ENCODE measurements at regions not wholly inside any gene's neighbourhood (a gene's known extent, or its start where the extent isn't known, plus 50 kb on each side); places are given as distances from the start of the nearest gene placed in this dataset.

- FAIRE-seq, result no peak
Observed at GRCh38 chr5:157924490-157924889, 65.5 kb upstream of the CLINT1 start.

GRCh38 chr5:157923765-157924164, 64.8 kb upstream of the CLINT1 start:
- no peak for FAIRE-seq

DNA sequence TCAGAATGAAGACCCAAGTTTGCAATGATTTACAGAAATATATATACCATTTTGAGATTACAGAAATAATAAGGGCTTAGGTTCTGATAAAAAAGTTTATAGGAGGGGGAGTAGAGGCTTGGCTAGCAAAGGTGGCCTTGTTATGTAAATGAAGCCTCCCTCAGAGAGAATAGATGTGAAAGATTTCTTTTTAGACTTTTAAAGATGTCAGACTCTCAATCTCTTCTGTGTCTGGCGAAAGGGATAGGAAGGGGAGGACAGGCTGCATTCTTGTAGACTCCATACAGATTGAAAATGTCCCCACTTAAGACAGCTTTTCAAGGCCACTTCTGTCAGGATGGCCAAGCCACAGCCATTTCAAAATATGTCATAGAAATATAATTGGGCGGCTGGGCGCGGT, 63.1 kb upstream of the CLINT1 start:
- FAIRE-seq, result no peak

GRCh38 chr5:157920828-157921170, 61.9 kb upstream of the CLINT1 start:
- no peak for FAIRE-seq

GRCh38 chr5:157918811-157919742, 60.1 kb upstream of the CLINT1 start:
- FAIRE-seq, result no peak

GRCh38 chr5:157917899-157918809, 59.2 kb upstream of the CLINT1 start:
- no peak for FAIRE-seq

DNA sequence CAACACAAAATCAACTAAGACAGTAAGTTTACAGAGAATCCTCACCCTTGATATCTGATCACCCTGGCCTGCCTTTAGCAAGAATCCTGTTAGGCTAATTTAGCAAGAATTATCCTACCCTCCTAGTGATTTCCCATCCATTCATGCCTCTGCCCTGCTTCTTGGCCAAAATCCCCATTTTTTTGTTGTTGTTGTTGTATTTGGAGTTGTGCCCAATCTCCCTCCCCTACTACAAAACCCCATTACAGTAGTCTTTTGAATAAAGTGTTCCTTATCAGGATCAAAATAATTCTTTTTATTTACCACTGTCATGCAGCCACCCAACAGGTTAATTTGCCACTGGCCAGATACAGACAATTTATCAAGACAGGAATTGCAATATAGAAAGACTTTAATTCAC, 58.5 kb upstream of the CLINT1 start:
- FAIRE-seq, result no peak

DNA sequence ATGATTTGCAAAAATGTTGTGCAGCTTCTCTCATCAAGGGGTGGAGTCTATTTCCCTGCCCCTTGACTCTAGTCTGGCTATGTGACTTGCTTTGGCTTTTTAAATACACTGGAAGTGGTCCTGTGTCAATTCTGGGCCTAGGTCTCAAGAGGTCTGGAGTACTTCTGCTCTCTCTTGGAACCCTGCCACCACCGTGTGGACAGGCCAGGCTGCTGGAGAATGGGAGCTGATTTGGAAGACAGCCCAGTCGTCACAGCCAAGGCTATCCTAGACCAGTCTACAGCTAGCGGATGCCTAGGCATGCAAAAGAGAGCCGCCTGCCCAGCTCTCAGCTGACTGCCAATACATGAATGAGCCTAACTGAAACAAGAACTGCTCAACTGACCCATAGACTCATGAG, 56.7 kb upstream of the CLINT1 start:
- FAIRE-seq, result no peak

DNA sequence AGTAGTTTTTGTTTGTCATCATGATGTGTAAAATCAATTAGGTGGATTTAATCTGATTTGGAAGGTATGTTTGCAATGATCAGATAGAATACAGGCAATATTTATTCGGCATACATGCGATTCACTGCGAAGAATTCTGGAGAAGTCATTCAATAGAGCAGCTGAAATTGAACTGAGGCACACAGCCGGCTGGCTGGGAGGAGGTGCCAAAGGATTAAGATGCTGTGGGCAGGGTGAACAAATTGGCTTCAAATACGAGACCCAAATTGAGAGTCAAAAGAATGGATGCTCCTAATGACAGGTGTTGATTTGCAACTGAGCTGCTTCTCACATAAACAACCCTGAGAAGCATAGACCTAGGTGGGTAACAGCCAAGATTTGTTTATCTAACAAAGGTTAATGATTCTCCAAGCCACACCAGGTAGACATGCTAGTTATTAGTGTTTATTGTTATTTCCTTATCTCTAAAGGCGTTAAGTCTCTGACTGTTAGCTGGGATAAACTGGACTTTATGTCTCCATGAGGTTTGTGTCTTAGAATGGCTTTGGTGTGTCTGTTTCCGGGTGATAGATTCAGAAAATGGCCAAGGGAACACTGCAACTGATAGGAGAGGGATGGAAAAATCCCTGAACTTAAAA, 55.3 kb upstream of the CLINT1 start:
- FAIRE-seq, result no peak

DNA sequence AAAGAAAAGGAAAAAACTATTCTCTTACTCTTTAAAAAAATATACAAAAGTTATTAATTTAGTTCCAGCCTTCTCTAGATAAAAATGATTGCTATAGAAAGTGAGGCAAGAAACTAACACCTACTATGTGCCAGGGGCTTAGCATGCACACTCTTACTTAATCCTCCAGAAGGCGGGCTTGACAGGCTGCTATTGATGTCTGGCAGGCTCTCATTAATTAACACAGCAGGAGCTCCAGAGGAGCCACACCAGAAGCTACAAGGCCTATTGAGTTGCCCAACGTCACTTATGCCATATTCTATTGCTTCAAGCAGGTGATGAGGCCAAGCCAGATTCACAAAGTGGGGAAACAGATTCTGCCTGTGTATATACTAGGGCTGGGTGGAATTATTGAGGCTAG, 54.6 kb upstream of the CLINT1 start:
- FAIRE-seq, result no peak

DNA sequence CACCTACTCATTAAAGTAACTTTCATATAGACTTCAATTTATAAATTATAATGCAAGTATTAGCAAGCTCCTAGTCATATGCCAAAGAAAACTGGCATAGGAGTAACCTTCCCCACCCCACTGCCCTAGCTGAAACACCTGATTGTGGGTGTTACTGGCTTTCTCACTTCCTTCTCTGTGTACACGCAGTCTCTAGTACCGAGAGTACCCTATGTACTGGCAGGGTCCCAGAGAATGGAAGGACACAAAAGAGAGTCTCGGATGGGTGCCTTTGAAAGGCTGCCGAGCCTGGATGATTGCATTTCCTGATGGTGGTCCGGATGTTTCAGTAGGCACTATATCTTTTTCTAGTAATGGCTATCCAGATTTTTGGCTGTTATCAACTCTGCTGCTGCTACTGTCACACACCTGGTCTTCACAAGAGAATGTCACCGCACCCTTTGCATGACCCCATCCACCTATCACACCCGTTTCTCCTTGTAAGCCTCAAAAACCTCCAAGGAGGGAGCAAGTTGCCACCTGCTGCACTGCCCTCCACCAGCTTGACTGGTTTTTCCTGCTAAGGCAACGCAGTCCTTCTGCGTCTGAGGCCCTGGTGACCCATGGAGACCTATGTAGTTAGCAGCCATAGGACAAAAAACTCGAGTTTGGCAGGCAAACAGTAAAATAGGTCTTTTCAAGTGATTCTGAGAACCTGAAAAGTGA, 53.8 kb upstream of the CLINT1 start:
- no peak for FAIRE-seq

- FAIRE-seq, result no peak
Observed at GRCh38 chr5:157911568-157911967, 52.6 kb upstream of the CLINT1 start.
